A673 (cell line): ENCODE measurements at regions not wholly inside any gene's neighbourhood (a gene's known extent, or its start where the extent isn't known, plus 50 kb on each side); places are given as distances from the start of the nearest gene placed in this dataset.

Source experiments
- BruUV-seq: library from RNA; stranded (reverse); fragments of 400-500 nt; replicated peaks from 2 replicates; lab custom pipeline; 2021; lab: Mats Ljungman, UMichigan
- CTCF ChIA-PET: fragments of 300-600 bp; sonication (Branson Sonifier 250); formaldehyde crosslinking; loops from one replicate; lab custom pipeline; 2022; ENCODE audit warnings: antibody characterized with exemption; lab: Charles Lee
- POLR2A ChIA-PET: fragments of 300-600 bp; sonication (Branson Sonifier 250); formaldehyde crosslinking; loops from one replicate; lab custom pipeline; 2022; ENCODE audit warnings: antibody characterized with exemption; ENCODE audit not compliant: low non-redundant PET; lab: Charles Lee
- DNase-seq: peaks from one replicate; pipeline ENCODE4 v3.0.0-alpha.2; 2015; ENCODE audit warnings: low spot score
- H3K27ac ChIP-seq: fragments of 200-600 bp; sonication (generic); 2 replicates; pipeline ENCODE4 v1.5.1; 2016; ENCODE audit warnings: mixed run types, low read depth, mild to moderate bottlenecking, mixed read lengths, antibody characterized with exemption, low read length; ENCODE audit not compliant: poor library complexity, severe bottlenecking
- H3K27me3 ChIP-seq: fragments of 200-600 bp; sonication (generic); replicated peaks from 2 replicates; pipeline ENCODE4 v1.6.1; 2017; ENCODE audit warnings: mixed run types, low read depth, mild to moderate bottlenecking, mixed read lengths, antibody characterized with exemption, low read length; ENCODE audit not compliant: insufficient read depth, poor library complexity
- H3K36me3 ChIP-seq: fragments of 200-600 bp; sonication (generic); 2 replicates; pipeline ENCODE4 v1.6.1; 2016; ENCODE audit warnings: mixed run types, mild to moderate bottlenecking, mixed read lengths, antibody characterized with exemption, low read length; ENCODE audit not compliant: insufficient read depth, poor library complexity, severe bottlenecking
- H3K4me1 ChIP-seq: fragments of 200-600 bp; sonication (generic); 2 replicates; pipeline ENCODE4 v1.6.1; 2017; ENCODE audit warnings: mixed run types, mild to moderate bottlenecking, mixed read lengths, antibody characterized with exemption, low read length; ENCODE audit not compliant: insufficient read depth, poor library complexity, severe bottlenecking
- H3K4me3 ChIP-seq: fragments of 200-600 bp; sonication (generic); 2 replicates; pipeline ENCODE4 v1.5.1; 2016; ENCODE audit warnings: low read depth, mixed run types, mild to moderate bottlenecking, mixed read lengths, low read length; ENCODE audit not compliant: poor library complexity, severe bottlenecking
- H3K9me3 ChIP-seq: fragments of 200-600 bp; sonication (generic); 2 replicates; pipeline ENCODE4 v1.6.1; 2016; ENCODE audit warnings: mixed run types, low read depth, mild to moderate bottlenecking, mixed read lengths, antibody characterized with exemption, low read length; ENCODE audit not compliant: poor library complexity, severe bottlenecking
- CTCF ChIP-seq: fragments of 300-800, 200-600 bp; sonication (generic); conservative IDR thresholded peaks from 2 replicates; pipeline ENCODE4 v1.5.1; 2017; ENCODE audit warnings: low read depth, mild to moderate bottlenecking, antibody characterized with exemption, low read length, moderate library complexity, mixed read lengths
- EZH2 ChIP-seq: fragments of 200-600 bp; sonication (generic); IDR thresholded peaks from 2 replicates; pipeline ENCODE4 v1.6.1; 2017; ENCODE audit warnings: borderline replicate concordance, low read depth, mild to moderate bottlenecking, mixed read lengths, antibody characterized with exemption, low read length; ENCODE audit not compliant: poor library complexity, severe bottlenecking
- intact Hi-C: fragments of 100-400 bp; cut with micrococcal nuclease; formaldehyde crosslinking; loops from one replicate; pipeline ENCODE4 v1.10.0; 2022; ENCODE audit not compliant: unreplicated experiment

GRCh38 chr7:18408461-18408860 is 87.1 kb upstream of the HDAC9 start:
- ChIA-PET POLR2A (no interaction called here), CTCF (no interaction called here)
- Histone ChIP-seq H3K4me3 (no peak overlapping the region), H3K27ac (no peak overlapping the region), H3K27me3 (no peaks in the 10 kb centered on the region), H3K4me1 (no peaks in the 10 kb centered on the region), H3K36me3 (no peaks in the 10 kb centered on the region), H3K9me3 (no peaks in the 10 kb centered on the region)
- TF ChIP-seq EZH2 (no peak), CTCF (no peak)
- no TSS peak for BruUV-seq
- intact Hi-C loops = no loop called here
- DNase-seq = no peak

- POLR2A ChIA-PET = no interaction called here
- Histone ChIP-seq H3K4me3 (no peak overlapping the region), H3K36me3 (no peaks in the 10 kb centered on the region), H3K9me3 (no peaks in the 10 kb centered on the region), H3K4me1 (no peaks in the 10 kb centered on the region), H3K27me3 (no peaks in the 10 kb centered on the region), H3K27ac (no peak overlapping the region)
- BruUV-seq = no TSS peak
- no peak for DNase-seq
- CTCF ChIA-PET = no interaction called here
- TF ChIP-seq CTCF (no peak), EZH2 (no peak)
- intact Hi-C loops = no loop called here
Measured at GRCh38 chr7:18408868-18409267, 86.7 kb upstream of the HDAC9 start.

GRCh38 chr7:18413447-18413846 is 82.1 kb upstream of the HDAC9 start:
- Histone ChIP-seq H3K36me3 (no peaks in the 10 kb centered on the region), H3K27me3 (no peaks in the 10 kb centered on the region), H3K4me3 (no peak overlapping the region), H3K27ac (no peak overlapping the region), H3K4me1 (no peaks in the 10 kb centered on the region), H3K9me3 (no peaks in the 10 kb centered on the region)
- no peak for DNase-seq
- TF ChIP-seq CTCF (no peak), EZH2 (no peak)
- CTCF ChIA-PET = no interaction called here
- intact Hi-C loops = no loop called here
- BruUV-seq = no TSS peak
- POLR2A ChIA-PET = no interaction called here

- intact Hi-C loops = no loop called here
- ChIA-PET POLR2A (no interaction called here), CTCF (no interaction called here)
- no peak overlapping the region for H3K27ac ChIP-seq
- no peaks in the 10 kb centered on the region for H3K9me3 ChIP-seq
- no peak overlapping the region for H3K4me3 ChIP-seq
- no peaks in the 10 kb centered on the region for H3K36me3 ChIP-seq
- TF ChIP-seq CTCF (no peak), EZH2 (no peak)
- no peaks in the 10 kb centered on the region for H3K4me1 ChIP-seq
- DNase-seq = no peak
- no peaks in the 10 kb centered on the region for H3K27me3 ChIP-seq
- no TSS peak for BruUV-seq
Measured at GRCh38 chr7:18414885-18415284, 80.7 kb upstream of the HDAC9 start.
